GM10248 (cell line): ENCODE measurements at regions not wholly inside any gene's neighbourhood (a gene's known extent, or its start where the extent isn't known, plus 50 kb on each side); places are given as distances from the start of the nearest gene placed in this dataset.

ENCODE experiments used
- CTCF ChIA-PET: fragments of 300-600 bp; sonication (Branson Sonifier 250); formaldehyde crosslinking; extraction: SDS; loops from one replicate; lab custom pipeline; 2021; ENCODE audit warnings: antibody characterized with exemption; lab: Yijun Ruan, JAX
- POLR2A ChIA-PET: fragments of 350-650 bp; sonication (Branson Sonifier 250); formaldehyde crosslinking; extraction: SDS; loops from one replicate; lab custom pipeline; 2020; ENCODE audit warnings: antibody characterized with exemption; lab: Yijun Ruan, JAX
- DNase-seq: peaks from one replicate; pipeline ENCODE4 v3.0.0; 2012; ENCODE audit errors: extremely low spot score
- TF ChIP-seq, protein P1 (sequence below): IDR thresholded peaks from 2 replicates; pipeline ENCODE4 v1.5.1; 2012; ENCODE audit warnings: mild to moderate bottlenecking, low read depth; ENCODE audit errors: extremely low read depth, missing control alignments, control extremely low read depth

DNA sequence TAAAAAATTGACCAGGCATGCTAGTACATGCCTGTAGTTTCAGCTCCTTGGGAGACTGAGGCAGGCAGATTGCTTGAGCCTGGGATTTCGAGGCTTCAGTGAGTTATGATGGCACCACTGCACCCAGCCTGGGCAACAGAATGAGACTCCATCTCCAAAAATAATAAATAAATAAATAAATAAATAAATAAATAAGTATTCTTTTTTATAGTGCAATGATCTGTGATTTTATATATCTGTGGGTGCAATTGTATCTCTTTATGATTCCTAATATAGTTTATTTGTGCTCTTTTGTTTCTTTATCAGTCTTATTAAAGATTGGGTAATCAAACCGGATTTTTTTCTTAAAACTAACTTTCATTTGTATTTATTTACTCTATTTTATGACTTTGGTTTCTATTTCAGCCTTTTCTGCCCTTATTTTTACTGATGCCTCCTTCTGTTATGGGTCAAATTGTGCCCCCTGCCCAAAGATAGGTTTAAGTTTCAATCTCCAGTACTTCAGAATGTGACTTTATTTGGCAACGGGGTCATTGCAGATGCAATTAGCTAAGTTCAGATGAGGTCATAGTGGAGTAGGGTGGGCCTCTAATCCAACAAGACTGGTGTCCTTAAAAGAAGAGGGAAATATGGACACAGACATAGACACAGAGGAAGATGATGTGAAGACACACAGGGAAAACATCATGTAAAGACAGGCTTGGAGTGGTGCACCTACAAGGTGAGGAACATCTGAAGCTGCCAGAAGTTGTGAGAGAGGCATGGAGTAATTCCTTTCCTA is 74.9 kb upstream of the CDC42BPA start:
- TF ChIP-seq, protein P1, sequence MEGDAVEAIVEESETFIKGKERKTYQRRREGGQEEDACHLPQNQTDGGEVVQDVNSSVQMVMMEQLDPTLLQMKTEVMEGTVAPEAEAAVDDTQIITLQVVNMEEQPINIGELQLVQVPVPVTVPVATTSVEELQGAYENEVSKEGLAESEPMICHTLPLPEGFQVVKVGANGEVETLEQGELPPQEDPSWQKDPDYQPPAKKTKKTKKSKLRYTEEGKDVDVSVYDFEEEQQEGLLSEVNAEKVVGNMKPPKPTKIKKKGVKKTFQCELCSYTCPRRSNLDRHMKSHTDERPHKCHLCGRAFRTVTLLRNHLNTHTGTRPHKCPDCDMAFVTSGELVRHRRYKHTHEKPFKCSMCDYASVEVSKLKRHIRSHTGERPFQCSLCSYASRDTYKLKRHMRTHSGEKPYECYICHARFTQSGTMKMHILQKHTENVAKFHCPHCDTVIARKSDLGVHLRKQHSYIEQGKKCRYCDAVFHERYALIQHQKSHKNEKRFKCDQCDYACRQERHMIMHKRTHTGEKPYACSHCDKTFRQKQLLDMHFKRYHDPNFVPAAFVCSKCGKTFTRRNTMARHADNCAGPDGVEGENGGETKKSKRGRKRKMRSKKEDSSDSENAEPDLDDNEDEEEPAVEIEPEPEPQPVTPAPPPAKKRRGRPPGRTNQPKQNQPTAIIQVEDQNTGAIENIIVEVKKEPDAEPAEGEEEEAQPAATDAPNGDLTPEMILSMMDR = no peak
- DNase-seq = no peak
- ChIA-PET POLR2A (no interaction called here), CTCF (interaction anchor here (1.3 to 1.4 kb wide), 2 partner anchors 14 to 24 kb away, joined by 3 read pairs; no protein-coding TSS in a partner anchor)

DNA sequence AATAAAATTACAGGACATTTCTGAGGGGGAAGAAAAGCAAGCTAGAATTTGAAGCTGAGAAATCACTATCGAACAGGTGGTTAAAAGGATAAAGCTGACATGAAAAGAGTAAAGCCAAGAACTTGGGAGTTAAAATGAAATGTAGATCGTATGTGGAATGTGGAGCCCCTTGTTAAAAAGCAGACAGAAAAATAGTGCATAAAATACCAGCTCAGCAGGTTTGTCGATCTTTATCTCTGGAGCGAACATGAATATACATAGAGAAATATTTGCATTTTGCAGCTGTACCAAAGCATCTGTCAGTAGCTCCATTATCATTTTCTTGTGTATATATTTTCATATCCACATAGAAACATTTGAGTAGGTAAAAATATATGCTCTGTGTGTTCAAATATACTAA is 73.6 kb upstream of the CDC42BPA start:
- ChIA-PET CTCF (interaction anchor here (1.4 kb wide), 1 partner anchor 13 kb away, joined by 3 read pairs; no protein-coding TSS in a partner anchor), POLR2A (no interaction called here)
- TF ChIP-seq, protein P1 = no peak
- no peak for DNase-seq

DNA sequence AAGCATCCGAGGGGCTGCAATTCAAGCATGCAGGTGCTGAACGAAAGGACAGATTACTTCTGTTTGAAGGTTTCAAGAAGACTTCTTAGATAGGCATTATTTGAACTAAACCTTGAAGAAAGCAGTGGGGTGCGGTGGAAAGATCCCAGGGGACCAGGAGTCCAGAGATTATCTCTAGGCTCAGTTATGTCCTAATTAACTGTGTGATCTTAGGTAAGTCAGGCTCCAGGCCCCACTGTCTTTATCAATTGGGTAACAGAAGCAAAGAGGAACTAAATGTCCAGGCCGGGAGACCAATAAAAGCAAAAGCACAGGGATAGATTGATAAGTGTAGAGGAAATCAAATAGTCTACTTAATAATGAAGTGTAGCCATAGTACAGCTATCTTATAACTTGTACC is 72.9 kb upstream of the CDC42BPA start:
- ChIA-PET POLR2A (no interaction called here), CTCF (no interaction called here)
- DNase-seq = no peak
- TF ChIP-seq, protein P1 = no peak

DNA sequence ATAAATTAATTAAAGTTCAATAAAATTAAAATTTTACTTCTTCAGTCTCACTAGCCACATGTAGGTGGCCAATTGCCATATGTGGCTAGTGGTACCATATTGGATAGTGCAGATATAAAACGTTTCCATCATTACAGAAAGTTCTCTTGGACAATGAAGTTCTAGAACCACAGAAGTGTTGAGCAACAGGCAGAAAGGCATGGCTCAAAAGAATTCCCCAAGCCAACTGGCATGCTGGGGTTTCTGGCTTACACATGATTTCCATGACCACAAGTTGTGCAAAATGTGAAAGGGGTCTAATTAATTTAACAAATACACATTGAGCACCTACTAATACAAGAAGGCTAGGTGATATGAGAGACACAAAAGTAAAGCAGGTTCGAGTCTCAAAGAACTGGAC is 72.2 kb upstream of the CDC42BPA start:
- POLR2A ChIA-PET = no interaction called here
- TF ChIP-seq, protein P1 = no peak
- CTCF ChIA-PET = no interaction called here
- no peak for DNase-seq

DNA sequence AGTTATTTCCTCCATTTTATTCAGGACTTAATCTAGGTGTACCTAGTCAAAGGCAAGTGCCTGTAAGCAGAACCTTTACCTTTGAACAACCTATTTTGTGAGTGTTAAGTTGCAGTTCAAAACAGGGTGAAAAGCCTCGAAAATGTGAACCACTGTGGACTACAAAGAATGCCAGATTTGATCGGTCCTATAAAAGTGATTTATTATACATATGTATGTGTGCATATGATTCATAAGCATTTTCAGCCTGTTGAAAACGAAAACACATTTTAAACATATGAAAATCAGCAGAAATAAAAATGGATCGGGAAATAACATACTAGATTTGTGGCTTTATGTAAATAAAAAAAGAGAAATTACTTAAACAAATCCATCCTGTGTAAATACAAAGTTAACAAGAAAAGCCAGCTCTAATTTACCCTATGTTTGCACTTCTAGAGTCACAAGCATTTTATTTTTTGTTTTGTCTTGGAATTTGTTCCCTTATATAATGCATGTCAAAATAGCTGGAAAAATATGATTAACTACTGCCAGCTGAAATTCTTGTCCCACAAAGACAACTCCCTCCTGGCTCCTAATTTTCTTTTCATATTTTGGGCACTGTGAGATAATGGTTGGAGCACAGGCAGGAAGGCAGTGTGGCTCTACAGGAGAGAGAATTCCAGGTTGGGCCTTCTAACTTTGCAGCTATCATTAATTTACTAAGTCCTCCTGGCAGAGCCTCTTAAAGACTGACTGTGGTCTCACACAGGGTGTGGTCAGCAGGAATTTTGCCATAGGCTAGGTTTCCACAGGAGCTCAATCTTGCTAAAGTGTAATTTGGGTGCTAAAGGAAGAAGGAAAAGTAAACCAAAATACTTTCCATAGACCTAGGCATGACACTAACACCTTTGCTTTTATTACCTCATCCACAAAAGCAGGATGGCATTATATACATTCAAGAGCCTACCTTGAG is 70.2 kb upstream of the CDC42BPA start:
- no peak for DNase-seq
- CTCF ChIA-PET = no interaction called here
- TF ChIP-seq, protein P1 = no peak
- POLR2A ChIA-PET = no interaction called here

DNA sequence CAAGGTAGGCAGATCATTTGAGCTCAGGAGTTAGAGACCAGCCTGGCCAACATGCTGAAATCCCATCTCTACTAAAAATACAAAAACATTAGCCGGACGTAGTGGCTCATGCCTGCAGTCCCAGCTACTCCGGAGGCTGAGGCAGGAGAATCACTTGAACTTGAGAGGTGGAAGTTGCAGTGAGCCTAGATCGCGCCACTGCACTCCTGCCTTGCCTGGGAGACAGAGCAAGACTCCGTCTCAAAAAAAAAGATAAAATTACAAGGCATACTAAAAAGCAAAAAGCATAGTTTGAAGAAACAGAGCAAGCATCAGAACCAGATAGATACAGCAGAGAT is 61.2 kb upstream of the CDC42BPA start:
- DNase-seq = no peak
- TF ChIP-seq, protein P1 = no peak
- CTCF ChIA-PET = interaction anchor here (1.1 to 1.4 kb wide), 2 partner anchors 13 to 662 kb away, joined by 3 read pairs; no protein-coding TSS in a partner anchor
- POLR2A ChIA-PET = no interaction called here
